ENCODE measurements at regions not wholly inside any gene's neighbourhood (a gene's known extent, or its start where the extent isn't known, plus 50 kb on each side); places are given as distances from the start of the nearest gene placed in this dataset.

DNA sequence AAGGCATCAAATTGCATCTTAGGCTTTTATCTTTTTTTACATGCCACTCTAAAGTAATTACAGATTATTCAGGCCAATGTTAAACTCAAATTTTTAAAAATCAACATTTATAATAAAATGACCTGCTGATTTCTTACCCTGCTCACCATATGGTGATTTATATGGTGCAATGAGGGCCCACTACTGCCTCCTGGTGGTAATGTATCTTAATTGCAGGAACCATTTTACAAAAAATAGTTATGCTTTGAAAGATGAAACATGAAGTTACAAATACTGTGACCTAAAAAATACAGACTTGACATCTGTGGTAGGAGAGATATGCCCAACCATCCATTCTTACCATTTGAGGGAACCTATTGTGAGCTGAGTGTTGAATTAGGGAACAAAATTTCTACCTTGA, 292.6 kb upstream of the TAS2R1 start:
- DNase-seq (ENCODE audit: low read depth) = no peak

DNA sequence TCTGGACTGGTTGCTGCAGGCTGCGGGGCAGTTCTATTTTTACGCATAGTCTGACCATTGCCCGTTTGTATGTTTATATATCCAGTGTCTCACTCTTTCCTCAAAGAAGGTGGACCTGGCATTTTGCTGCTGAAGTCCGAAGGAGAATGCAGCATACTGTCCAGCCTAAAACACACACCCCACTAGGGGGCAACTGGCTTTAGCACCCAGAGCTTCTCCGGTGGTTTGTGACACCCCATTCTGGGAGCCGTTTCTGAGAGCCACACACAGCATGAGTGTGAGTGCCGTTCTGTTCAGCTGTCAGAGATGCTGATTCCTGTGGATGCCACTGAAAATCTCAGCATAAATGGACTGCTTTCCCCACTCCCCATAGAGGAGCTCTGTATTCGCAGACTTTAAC, 290.5 kb upstream of the TAS2R1 start:
- DNase-seq (ENCODE audit: low read depth) = no peak

DNA sequence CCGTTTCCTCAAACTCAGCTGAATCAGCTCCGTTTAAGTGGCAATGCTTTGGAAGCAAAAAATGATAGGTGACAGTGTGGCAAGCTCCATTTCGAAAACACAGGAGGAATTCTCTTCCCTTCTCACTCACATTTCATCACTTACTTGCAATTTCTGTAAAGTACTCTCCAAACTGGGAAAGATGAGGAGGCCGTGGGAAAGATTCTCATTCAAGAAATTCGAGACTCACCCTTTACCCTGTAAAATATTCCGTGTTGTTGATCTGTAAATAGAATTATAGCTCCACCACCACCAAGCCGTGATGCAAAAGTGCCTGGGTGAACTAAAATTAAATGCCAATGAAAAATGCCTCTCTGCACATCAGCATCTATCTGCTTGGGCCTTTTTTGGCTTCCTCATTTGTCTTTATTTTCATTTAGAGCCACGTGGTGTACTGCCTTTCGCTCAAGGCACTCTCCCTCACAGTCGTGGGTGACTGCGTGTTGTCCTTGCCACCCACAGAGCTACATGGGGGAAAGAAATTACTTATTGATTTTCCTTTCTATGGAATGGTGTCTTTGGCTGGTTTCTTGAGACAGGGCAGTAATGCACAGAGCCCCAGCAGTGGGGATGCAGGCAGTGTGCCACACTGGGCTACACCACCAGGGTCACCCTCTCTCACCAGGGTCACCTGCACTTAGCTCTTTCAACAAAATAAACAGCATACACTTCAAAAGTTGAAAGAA, 289.3 kb upstream of the TAS2R1 start:
- DNase-seq (ENCODE audit: low read depth) = no peak

DNA sequence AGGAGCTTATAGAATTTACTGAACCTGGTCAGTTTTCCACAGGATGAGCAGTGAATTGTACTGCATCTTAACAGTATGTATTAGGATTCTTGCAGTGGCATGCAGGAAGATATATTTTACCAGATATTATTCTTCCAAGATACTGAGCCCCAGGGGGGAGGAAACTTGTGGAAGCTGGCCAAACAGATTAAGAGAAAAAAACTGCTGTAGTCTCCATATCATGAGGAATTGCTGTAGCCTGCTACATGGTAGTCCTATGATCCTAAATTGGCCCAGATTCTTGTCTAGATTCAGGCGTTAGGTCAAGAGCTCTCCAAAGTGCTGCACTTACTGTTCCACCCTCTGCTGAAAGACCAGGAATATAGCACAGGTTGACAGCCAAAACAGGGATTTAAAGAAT, 275.5 kb upstream of the TAS2R1 start:
- no peak for DNase-seq (ENCODE audit: low read depth)

DNA sequence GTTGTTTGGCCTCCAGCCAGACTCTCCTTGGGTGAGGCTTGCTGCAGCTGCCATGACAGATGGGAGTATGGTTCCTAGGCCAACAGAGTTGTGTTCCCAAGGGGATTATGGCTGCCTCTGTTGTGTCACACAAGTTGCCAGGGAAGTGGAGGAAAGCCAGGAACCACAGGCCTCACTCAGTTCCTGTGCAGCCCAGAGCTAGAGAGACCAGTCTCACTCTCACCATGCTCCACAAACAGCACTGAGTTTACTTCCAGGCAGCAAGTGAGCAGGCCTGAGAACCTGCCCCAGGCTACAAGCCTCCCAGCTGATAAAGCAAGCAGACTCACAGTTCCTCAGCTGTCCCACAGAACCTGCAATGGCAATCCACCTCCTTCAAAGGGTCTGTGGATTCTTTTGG, 273.6 kb upstream of the TAS2R1 start:
- peak; percentile 31 for DNase-seq (ENCODE audit: low read depth)

DNA sequence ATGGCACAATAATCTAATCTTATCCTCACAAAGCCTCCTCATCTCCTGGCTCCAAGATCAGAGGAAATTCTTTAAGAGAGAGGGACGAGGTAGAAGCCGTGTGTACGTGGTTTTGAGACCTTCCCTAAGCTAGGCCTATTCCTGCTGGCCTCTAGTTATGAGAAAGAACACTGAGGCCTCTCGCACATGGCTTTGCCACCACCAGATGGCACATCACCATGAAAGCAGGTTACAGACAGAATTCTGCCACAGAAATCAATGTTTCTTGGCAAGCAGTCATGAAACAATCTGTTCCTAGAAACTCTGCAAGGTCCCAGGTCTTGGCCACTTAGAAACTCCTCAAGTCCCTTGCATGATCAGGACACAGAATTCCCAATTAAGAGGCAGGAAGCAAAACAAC, 268.2 kb upstream of the TAS2R1 start:
- no peak for DNase-seq (ENCODE audit: low read depth)

DNA sequence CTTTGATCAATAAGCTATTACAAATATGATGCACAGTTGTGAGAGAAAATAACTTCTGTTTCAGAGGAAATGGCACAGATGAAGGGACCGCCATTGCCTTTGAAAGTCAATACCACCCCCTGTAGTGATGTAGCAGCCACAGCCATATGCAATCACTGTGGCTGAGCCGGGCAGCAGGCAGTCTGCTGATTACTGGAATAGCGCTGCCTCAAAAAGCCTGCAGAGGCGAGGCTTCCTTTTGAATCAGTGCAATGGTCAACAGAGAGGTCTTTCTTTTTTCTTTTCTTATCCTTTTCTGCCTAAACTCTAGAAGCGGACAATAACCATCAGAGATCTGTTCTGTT, 265.1 kb upstream of the TAS2R1 start:
- no peak for DNase-seq (ENCODE audit: low read depth)

DNA sequence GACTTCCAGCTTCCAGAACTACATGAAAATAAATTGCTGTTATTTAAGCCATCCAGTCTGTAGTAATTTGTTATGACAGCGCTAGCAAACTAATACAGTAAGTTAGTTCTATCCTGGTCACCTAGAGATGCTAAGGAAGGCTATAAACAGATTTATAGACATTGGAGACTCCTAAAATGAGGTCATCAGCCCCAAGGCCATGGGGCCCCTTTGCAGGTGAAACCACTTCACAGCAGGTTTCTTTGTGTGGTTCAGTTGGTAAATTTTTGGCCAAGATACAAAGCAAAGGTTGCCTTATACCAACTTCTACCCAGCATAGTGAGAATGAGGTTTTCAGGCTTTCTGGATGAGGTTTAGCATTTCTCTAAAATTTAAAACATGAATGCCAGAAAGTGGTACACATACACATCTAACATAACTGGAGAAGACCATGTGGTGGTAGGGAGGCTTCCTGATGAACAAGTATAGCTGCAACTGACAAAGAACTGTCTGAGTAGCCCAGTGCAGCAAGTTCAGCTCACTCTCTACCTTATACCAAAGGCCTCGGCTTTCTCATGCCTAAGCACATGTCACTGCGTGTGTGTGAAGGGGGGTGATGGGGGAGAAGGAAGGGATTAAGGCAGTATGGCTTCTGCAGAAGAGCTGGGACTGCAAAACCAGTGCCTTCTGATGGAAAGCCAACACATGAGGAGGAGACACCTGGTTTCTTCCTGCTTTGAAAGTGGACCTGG, 264.6 kb upstream of the TAS2R1 start:
- DNase-seq (ENCODE audit: low read depth) = no peak

DNA sequence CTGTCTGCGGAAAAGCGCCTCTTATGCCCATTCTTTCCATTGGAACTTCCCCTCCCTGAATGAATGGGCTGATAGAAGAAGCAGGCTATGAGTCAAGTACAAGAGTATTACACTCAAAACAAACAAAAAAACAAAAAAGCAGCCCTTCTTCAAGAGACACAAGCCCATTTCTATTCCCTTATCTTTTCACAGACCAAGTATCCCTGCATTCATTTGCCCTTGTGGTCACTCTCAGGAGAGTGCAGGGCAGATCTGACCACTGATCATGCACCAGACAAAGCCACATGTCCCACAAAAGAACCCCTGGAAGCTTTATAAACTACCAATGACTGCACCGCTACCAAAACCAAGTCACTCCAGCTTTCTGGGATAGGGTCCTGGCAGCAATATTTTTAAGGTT, 262.5 kb upstream of the TAS2R1 start:
- no peak for DNase-seq (ENCODE audit: low read depth)

DNA sequence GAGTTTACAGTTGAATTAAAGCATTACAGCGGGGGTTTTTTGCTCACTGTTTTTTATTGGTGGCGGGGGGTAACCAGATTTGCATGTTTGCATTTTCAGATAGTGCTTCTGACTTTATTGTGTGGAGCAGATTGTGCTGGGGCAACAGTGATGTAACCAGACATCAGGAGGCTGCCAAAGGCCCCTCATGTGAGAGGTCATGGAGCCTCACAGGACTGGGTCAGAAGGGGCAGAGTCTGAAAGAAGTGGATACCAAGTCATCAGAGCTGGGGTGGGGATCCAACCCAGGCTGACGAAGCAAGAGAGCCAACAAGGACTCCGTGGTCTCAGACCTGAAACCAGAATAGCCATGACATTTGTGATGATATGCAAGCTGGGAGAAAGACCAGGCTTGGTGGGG, 259.4 kb upstream of the TAS2R1 start:
- no peak for DNase-seq (ENCODE audit: low read depth)

DNA sequence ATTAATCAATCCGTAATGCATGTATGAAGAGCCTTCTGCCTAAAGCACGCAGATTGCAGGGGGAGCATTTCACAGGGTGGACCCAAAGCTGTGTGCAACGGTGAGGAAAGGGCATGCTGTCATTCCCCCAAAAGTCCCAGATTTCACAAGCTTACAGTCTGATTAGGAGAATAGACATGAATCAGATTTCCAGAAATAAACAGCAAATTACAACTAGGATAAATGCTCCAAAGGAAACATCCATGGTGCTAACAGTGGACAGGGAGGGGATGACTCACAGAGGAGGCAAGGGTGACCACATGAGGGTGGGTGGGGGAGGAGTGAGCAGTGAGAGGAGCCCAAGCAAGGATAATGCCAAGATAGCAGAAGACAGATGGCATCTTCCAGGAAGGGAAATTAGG, 258.4 kb upstream of the TAS2R1 start:
- no peak for DNase-seq (ENCODE audit: low read depth)

DNA sequence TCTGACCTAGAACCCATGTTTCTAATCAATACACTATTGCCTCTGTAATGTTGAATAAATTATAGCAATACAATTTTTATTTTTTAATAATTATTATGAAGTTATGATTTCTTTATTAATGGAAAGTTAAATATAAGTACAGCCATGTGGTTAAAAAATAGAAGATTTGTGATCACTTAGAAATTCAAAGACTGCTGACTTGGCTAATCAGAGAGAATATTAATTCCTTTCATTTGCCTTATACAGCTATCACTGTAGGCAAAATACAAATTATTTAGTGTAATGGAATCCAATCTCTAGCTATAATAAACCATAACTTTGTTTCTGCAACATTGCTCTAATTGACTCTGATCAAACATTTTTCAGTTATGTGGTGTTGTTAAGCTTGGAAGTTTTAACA, 255.0 kb upstream of the TAS2R1 start:
- DNase-seq (ENCODE audit: low read depth) = no peak

DNA sequence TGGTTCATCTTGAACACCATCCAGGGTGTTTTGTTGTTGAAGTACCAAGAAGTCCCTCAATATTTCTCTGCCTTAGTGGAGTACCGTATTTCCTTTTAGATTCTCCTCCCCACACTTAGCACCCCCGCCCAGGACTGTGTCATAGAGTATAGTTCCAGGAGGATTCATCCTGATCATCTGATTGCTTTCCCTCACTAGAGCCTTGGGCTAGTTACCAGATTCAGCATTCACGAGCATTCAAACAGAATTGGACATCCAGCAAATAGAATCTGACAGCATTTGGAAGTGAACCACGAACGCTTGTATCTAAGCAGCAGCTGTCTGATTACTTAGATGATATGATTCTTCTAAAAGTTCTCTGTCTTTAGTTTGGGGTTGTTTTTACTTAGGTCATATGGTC, 248.1 kb upstream of the TAS2R1 start:
- no peak for DNase-seq (ENCODE audit: low read depth)

DNA sequence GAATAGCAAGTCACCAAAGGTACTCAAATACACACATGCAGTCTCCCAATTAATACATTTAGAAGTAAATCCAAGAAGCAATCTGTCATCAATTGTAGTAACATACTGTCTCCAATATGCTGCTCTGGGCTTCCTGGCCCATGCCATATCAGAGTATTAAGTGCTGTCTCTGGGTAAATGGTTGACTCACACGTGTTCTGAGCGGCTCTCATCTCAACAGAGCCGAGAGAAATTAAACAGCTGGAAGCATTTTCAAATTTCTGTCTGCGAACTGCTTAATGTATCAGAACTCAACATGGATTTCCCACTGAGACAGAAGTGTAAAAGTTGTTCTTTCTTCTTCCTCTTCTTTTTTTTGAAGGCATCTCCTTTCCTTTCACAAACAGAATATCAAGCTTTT, 247.3 kb upstream of the TAS2R1 start:
- DNase-seq (ENCODE audit: low read depth) = no peak

DNA sequence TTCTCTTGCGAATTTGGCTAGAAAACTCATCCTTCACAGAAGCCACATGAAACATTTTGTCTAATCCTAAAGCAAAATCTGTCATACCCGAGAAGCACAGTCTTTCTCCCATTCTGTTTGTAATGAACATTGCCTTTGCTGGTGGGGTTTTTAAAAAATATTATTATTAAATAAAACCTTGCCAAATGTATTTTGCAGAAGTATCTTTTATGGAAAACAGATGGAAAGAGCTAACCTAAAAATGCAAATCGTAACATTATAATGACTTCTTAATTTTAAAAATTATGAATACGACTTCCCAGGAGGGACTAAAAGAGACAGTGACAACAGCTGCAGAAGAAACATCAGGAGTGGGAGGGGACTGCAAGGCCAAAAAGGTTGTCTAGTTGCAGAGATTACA, 246.3 kb upstream of the TAS2R1 start:
- no peak for DNase-seq (ENCODE audit: low read depth)

DNA sequence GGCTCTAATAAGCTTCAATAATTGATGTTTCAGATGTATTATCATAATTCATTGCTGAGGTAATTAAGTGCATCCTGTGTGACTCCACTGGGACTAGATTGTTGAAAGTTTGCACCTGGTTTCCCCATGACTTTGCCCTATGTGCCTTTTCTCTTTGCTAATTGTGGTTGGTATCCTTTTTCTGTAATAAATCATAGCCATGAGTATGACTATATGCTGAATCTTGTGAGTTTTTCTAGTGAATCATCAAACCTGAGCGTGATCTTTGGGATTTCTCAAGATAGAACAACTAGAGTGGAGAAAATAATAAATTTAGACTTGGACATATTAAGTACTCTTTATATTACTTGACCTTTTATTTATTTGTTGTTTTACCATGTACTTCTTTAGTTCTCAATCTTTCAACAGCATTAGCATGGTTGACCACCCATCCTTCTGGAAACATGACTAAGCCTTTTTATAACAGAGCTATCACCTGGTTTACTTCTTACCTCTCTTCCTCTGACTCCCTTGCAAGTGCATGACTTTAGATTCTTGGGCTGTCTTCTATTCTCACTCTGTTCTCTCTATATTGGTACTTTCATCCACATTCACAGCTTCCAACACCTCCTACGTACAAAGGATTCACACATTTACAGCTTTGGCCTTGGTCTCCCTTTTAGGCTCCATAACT, 239.6 kb upstream of the TAS2R1 start:
- peak; percentile 33 for DNase-seq (ENCODE audit: low read depth)

DNA sequence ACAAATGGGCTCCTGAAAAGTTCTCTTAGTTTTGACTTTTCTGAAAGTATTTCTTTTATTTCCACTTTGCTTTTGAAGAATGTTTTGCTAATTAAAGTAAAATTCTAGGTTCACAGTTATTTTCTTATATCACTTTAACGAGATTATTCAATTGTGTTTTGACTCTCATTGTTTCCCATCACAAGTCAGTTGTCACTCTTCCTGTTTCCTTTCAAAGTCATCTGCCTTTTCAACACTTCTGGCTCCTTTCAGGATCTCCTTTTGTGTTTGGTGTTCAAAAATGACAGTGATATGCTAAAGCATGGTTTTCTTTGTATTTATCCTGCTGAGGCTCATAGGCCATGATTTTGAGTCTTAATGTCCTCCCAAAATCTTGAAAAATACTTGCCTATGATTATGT, 235.4 kb upstream of the TAS2R1 start:
- no peak for DNase-seq (ENCODE audit: low read depth)

DNA sequence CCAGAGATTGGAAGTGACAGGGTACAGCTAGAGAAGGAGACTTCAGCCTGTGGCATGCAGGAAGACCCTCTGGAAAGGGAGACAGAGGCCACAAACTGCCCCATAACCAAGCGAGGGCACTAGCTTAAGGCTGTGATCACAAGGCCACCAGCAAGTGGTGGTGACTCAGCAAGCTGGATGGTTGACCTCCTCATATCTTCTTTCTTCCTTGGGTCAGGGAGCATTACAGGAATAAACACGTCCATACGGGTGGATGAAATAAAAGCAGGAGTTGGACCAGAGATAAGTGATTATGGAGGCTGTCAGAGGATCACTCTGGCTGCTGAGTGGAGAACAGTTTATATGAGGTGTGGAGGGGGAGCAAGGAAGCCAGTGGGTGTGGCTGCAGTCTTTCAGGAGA, 234.6 kb upstream of the TAS2R1 start:
- no peak for DNase-seq (ENCODE audit: low read depth)

DNA sequence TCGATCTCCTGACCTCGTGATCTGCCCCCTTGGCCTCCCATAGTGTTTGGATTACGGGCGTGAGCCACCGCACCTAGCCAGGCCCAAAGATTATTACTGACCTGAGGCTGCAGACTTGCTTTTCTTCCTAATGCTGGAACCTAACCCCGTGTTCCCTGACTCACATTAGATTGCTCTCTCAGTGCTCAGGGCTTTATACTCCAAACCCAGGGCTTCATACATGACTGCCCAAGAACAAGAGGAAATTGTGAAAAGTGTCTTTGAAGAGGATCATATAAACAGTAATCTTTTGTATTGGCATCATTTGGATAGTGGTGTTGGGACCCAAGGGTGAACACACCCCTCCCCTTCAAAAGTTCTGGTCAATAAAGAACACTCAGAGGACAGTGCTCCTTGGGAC, 233.3 kb upstream of the TAS2R1 start:
- DNase-seq (ENCODE audit: low read depth) = no peak

DNA sequence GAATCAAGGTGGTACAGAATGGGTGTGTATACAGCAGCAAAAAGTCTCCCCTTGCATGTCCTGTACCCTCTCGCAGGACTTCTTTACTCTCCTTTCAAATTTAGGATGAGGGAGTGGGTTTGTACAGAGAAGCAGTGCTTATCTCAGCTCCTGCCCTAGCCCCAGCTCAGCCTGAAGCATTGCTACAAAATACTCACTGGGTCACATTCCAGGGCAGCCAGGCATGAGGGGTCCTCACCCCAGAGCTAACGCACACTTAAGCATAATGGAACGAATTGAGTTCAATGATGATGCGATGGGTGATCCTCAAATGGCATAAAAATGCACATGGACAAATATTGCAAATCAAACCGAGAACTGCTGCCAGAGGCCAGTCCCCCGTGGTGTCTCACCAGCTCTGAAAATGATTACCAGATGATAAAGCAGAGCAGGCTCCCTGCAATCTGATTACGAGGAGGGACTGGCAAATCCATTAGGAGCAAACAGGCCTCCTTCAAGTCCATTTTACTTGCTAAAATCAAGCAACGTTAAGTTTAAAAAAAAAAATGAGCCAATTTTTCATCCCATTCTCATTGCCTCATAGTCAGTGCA, 231.6 kb upstream of the TAS2R1 start:
- no peak for DNase-seq (ENCODE audit: low read depth)

DNA sequence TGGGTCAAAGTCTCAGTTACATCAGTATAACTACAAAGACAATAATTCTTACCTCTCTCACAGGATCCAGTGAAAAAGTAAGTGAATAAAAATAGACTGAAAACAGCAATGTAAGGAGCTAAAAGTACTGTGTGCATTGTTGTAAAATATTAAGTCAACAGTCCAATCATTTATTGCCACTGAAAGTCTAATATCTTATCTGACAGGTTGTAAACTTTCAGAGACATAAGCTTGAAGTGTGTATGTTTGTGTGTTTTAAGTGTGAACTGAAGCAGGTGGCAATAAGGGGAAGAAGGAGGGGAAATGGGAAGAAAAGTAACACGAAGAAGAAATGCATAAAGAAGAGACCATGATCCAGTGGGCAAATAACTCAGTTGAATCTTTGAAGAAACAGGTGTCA, 229.7 kb upstream of the TAS2R1 start:
- DNase-seq (ENCODE audit: low read depth) = no peak

DNA sequence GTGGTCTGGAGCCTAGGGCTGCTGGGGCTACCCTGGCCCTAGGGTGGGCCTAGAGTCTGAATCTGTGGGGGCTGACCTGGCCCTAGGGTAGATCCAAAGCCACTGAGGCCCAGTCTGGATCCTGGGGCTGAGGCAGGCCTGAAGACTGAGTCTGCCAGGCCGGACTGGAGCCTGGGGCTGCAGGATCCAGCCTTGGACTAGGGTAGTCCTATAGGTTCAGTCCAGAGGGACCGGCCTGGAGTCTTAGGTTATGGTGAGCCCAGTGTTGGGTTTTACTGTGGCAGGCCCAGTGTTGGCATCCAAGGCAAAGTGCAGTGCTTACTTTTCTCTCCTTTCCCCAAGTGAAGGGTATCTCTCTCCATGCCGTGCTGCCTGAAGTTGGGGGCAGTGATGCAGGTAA, 227.9 kb upstream of the TAS2R1 start:
- DNase-seq (ENCODE audit: low read depth) = no peak

DNA sequence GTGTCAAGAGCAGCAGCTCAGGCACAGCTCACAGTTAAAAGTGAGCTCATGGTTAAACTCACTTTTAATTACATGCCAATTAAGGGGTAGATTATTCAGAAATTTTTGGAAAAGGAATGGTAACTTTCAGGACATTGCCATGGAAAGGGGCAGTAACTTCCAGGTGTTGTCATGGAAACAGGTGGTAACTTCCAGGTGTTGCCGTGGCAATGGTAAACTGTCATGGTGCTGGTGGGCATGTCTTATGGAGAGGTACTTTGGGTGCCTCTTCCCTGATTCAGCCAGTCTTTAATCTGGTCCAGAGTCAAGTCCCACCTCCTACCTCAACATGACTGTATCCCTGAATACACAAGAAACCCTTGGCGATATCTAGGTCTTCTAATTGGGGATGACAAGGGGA, 223.2 kb upstream of the TAS2R1 start:
- no peak for DNase-seq (ENCODE audit: low read depth)

Measured in HS-27A (cell line).